ENCODE measurements at regions not wholly inside any gene's neighbourhood (a gene's known extent, or its start where the extent isn't known, plus 50 kb on each side); places are given as distances from the start of the nearest gene placed in this dataset.

- TF ChIP-seq CTCF (IDR thresholded peaks at IDR 0.05) (no peak), EP300 (IDR thresholded peaks at IDR 0.05) (no peak), POLR2A (IDR thresholded peaks at IDR 0.05; ENCODE audit: low read length) (no peak), CEBPB (IDR thresholded peaks at IDR 0.05) (no peak), SMC3 (IDR thresholded peaks at IDR 0.05) (no peak)
These were observed 196.9 kb upstream of the PPP2R2D start for GRCh38 chr10:131703941-131704340.
